HG02943 (cell line): ENCODE measurements at regions not wholly inside any gene's neighbourhood (a gene's known extent, or its start where the extent isn't known, plus 50 kb on each side); places are given as distances from the start of the nearest gene placed in this dataset.
"Not testable (repeated sequence)": the region's sequence is repeated elsewhere in the genome, so short reads cannot be mapped to it uniquely, and the experiment has no call there.

ENCODE experiments used
- ATAC-seq: cut with Tn5 transposase; IDR thresholded peaks from one replicate; pipeline ENCODE4 v1.9.1; 2021; ENCODE audit warnings: mild to moderate bottlenecking, low read depth, moderate library complexity; ENCODE audit not compliant: unreplicated experiment

DNA sequence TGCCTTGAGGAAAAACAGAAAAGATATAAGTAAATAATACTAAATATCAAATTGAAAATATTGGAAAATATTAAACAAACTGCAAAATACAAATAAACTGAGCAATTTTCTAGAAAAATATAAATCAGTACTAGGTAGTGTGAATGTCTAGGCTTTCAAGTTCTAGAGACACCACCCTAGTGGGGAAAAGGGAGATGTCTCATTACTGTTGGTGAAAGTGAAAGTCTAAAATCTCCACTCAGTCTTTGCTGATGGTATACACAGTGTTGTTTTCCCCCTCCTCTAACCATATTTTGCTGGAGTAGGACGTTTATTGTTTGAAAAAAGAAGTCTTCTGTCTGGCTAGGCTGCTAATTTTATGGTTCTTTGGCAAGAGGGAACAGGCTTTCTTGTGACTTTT lies 1368.9 kb downstream of the OTOL1 start:
- ATAC-seq, result no peak

DNA sequence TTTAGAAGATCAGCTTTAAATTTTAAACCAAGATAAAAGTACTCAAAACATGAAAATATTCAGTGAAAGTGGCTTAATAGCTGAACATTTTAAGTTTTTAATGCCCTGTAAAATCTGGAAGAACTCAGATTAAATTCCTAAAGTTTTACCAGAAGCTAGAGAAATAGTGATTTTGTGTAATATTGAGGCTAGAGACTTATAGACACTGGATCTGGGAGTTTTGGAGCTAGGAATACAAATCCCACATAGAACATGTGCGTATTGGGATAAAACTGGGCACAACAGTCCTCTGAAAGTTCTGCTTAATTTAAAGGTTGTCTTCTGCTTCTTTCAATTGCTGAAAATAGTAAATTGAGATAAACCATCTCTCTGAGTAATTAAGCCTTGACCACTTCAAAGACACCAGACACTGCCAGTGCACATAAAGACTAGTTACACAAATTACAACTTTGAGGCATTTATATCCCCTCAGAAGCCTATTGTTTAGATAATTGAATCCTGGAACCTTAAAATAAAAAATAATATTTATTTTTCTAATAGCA lies 1382.5 kb downstream of the OTOL1 start:
- ATAC-seq, result no peak

DNA sequence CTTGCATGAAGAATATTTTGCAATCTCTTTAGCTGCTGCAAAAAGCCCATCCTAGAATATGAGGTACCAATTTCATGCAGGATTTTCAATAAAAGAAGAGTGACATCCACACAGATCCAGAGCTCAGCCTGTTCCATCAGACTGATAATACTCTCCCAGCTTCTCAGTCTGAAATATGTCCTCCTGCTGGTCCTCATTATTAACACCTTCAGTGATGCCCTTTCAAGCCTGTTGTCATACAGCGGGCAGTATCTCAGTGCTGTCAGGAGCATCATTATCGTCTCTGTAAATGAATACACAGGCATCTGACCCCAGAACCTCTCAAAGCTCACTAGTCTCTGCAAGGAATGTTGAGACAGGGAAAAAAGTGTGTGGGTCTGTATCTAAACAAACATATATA lies 1387.8 kb downstream of the OTOL1 start:
- ATAC-seq, result no peak

DNA sequence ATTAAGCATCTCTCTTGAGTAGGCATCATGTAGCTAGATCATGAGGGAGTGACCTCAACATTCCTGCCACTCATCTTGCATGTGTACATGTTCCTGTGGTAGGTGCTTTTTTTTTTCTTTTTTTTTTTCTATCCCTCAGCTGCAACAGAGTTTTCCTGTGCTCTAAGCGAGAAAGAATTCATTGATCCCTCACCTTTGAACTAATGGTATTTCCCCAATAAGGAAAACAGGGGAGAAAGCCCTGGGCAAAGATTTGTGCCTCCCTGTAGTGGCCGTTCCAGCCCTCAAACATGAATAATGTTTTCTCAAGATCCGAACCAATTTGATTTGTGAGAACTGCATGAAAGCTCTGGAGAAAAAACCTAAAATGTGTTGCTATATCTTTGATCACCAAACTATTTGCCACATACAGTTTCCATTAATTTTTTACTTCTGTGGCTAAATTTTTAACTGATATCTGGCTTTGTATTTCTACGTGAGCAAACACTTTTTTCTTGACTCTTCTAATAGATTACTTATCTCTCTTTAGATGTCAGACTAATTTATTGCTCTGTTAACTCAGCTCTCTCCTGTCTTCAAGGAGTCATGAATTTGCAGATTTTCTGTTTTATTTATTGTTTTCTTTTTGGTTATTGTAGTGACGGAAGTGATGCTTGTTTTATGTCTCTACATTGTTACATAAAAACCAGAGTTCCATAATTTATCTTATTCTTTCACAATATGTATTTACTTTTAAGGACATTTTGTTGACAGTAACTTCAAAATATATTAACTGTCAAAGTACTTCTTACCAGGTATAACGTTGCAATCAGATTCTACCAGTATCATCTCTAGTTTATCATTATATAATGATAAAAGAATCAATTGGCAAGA lies 1396.5 kb downstream of the OTOL1 start:
- ATAC-seq, result no peak

DNA sequence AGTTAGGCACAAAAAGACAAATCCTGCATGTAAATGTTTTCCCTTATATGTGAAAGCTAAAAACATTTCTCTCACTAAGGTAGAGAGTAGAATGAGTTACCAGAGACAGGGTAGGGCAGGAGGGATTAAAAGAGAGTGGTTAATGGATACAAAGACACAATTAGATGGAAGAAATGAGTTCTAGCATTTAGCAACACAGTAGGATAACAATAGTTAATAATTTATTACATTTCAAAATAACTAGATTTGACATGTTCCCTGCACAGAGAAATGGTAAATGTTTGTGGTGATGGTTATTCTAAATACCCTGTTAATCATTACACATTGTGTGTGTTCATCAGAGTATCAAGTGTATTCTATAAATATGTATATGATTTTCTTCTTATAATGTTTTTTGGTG lies 1400.7 kb downstream of the OTOL1 start:
- ATAC-seq, result no peak

DNA sequence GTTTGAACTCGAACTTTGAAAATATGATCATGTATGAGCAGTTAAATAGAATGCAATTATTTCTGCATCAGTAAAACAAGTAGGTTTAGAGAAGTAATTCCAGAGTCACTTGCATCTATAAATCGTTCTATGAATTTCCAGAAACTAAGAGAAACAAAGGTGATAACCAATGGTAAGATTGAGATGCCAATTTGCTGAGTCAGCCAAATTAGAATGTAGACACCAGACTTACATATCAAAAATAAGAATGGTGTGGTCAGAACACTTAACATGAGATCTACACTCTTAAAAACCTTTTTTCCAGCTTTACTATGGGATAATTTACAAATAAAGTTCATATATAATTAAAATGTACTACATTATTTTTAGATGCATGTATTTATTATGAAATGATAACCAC lies 1435.9 kb downstream of the OTOL1 start:
- no peak for ATAC-seq

DNA sequence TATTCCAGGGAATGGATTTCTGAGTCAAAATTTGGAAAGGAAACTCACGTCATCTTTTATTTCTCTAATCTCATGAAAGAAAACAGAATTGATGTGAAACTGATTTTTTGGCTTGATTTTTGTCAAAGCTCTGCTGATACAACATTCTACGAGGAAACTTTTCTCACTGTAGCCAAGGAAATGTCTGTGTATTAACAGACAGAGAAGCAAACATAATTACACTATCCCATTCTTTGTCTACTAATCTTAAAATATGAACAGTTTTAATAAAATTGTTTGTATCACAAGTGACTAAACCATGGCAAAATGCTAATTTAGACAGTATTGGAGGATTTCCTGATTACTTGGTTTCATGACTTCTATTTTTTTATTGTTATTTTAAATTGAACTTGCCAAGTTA lies 1437.0 kb downstream of the OTOL1 start:
- no peak for ATAC-seq

DNA sequence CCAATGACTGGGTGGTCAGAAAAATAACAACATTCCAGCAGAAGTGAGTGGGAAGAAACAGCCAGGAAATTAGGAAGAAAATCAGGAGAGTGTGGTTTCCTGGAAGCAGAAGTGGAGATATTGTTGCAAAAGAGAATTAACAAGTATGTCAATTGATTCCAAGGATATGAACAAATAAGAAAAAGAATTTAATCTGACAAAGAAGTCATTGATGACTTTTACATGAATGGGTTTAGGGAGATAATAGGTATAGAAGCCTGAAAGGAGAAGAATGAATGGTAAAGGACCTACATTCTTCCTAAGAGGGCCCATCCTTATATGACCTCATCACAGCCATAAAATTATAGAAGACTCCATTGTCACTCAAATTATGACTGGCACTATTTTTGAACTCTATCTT lies 1440.1 kb downstream of the OTOL1 start:
- no peak for ATAC-seq

DNA sequence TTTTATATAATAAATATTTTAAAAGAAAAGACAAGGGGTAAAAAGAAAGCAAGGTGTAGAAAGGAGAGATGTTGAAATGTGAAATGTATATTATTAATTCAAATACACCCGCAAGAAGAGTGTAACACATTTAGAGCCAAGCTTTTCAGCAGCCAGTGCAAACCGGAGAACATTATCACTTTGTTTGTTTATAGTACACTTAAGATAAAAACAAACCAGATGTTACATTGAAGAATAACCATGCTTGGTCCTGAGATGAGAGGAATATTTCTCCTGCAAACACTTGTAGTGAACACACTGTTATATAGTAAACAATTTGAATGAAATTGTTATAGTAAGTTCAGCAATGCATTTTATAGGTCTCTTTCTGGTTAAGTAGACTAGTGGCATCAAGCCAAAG lies 1441.5 kb downstream of the OTOL1 start:
- no peak for ATAC-seq

DNA sequence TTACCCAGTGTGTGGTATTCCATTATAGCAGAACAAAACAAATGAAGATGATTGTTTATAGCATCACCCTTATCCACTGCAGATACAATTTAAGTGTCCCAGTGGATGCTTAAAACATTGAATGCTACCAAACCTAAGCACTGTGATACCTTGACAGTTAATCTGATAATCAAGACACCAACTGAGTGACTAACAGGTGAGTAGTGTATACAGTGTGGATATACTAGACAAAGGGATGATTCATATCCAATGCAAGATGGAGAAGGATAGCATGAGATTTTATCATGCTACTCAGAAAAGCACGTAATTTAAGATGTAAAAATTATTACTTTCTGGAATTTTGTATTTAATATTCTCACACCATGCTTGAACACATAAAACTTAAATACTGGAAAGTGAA lies 1449.0 kb downstream of the OTOL1 start:
- no peak for ATAC-seq

DNA sequence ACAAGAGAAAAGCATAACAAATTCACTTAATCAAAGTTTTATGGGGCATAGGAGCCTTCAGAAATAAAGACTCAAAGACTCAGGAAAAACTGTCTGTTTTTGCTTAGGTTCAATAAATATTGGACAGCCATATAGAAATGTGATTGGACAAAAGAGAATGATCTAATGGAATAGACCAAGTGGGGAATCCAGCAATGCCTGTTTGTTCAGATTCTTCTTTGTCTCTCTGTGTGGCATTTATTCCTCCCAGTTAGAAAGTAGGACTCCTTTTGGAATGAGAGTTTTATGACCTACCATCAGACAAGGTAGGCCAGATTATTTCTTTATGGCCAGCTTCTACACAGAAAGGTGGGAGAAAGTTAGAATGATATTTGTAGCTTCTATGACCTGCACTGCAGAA lies 1460.1 kb downstream of the OTOL1 start:
- no peak for ATAC-seq

DNA sequence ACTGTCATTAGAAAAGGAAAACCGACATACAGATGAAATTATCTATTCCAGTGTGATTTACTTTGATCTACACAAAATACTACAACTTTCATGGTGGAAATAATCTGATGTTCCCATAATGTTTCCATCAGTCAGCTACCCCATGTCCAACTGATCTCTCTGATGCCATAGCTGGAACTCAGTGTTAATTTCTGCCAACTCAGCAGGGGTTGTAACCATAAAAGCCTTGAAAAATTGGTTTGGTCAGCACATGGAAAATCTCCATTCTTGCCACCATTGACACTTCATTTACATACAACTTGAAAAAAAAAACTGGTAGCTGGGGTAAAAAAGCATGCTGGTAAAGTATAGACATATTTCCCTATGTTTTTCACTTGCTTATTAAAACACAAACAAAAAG lies 1463.7 kb downstream of the OTOL1 start:
- no peak for ATAC-seq

DNA sequence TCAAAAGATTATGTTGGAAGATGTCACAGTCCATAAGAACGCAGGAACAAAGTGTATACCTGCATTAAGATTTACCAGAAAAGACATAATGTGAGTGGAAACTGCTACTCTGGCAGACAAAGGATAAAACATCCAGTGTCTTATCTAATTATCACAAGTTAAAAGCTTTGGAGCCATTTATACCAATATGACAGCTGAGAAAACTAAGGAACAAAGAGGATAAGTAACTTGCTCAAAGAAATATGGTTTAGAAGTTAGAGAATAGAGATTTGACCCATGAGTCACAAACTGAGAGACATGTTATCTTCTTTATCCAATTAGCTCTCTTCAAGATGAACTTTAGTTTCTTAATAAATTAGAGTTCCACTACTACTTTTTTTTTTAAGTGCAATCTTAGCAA lies 1473.7 kb downstream of the OTOL1 start:
- ATAC-seq, result no peak

DNA sequence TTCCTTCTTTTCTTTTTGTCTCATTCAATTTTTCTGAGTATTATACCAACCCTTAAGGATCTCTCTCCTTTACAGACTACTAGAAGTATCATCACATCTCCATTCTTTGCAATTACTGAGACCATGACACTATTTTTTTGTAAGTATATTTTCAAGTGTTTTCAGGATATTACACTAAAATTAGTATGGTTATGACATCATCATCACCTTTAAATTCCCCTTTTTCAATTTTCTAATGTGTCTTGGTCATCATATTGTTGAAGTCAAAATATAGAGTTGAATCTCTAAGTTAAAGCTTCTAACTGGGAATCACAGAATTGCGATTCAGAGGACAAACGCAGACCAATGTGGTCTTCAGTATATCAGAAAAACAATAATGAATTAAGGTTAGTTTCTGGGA lies 1475.1 kb downstream of the OTOL1 start:
- no peak for ATAC-seq

DNA sequence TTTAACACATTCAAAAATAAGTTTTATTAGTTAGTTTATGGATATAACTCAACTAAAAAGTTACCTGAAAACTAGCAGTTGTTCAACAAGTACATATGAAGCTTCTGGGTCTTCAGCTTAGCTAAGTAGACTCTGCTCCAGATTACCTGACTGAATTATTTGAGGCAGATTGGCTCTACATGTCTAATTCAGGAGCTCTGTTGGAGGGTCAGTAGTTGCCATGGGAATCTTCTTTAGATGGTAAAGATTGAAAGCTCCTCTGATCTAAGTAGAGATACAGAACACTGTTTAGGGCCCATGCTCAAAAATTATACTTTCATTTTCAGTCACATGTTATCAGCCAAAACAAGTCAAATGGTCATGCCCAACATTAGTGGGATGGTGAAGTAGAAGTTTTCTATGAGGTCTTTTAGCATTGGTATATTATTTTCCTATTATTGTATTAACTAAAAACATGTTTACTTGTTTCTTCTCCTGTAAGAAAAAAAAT lies 1476.9 kb downstream of the OTOL1 start:
- ATAC-seq, result no peak

DNA sequence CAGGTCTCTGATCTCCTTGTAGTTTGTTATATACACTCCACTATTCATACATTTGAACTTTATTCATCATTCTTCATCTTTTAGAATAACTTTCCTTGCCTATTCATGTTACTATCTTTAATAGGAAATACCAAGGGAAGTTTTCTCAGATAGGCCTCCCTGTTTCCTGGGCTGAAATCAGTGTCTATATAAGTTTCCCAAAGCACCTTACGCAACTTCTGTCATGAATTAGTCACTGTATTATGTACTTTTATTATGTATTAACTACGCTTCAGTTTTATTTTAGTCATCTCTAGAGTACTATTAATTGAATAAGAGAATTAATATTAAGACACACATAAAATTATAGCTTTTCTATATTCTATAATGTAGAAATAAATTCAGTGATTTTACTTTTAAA lies 1481.5 kb downstream of the OTOL1 start:
- no peak for ATAC-seq

DNA sequence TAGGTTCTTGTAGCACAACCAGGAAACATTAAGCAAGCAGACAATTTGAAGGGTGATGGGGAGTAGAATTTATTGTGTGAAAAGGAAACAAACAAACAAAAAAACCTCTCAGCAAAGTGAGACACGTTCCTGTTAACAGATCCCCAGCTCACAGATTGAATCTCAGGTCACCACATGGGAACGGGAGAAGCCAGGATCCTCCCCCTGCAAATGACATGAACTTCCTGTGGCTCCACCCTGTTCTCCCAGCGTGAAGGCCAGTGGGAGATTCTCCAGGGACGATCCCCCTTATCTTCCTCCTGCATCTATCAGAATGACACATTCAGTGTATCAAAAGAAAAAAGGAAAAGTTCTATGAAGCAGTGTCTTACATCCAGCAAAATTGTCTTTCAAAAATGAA lies 1488.1 kb downstream of the OTOL1 start:
- ATAC-seq, result no peak

DNA sequence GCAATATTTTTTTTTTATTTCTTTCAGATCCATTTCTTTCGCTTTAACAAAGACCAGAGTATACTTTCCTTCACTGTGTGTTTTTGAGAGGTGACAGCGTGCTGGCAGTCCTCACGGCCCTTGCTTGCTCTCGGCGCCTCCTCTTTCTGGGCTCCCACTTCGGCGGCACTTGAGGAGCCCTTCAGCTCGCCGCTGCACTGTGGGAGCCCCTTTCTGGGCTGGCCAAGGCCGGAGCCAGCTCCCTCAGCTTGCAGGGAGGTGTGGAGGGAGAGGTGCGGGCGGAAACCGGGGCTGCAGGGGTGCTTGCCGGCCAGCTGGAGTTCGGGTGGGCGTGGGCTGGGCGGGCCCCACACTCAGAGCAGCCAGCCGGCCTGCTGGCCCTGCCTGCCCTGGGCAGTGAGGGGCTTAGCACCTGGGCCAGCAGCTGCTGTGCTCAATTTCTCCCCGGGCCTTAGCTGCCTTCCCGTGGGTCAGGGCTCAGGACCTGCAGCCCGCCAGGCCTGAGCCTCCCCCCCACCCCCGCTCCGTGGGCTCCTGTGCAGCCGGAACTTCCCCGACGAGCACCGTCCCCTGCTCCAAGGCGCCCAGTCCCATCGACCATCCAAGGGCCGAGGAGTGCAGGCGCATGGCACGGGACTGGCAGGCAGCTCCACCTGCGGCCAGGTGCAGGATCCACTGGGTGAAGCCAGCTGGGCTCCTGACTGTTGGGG lies 1490.6 kb downstream of the OTOL1 start:
- ATAC-seq, result not testable (repeated sequence)

DNA sequence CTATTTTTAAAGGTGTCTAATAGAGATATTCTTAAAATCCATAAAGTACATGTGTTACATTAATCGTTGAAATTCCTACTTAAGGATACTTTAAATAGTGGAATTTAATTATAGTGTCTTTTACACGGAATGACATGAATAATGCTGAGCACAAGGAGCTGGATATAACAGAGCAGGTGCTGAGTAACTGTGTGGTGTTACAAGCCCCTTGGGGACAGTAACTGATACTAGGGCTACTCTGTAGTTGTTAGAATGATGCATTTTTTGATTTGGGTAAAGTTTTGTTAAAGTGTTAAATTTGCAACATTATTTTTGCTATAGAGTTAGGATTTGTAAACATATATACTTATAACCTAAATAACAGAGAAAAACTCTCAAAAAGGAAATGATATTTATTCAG lies 1496.1 kb downstream of the OTOL1 start:
- ATAC-seq, result no peak

DNA sequence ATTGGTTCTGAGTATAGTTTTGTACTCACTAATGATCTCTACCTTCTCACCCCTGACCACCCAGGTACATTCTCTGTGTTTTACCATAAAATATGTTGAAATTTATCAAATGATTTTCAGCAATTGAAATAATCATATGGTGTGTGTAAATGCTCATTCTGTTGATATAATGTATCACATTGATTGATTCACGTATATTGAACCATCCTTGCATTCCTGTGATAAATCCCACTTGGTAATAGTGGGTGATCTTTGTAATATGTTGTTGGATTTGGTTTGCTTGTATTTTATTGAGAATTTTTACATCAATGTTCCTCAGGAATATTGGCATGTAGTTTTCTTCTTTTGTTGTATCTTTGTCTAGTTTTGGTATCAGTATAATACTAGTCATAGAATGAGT lies 1497.6 kb downstream of the OTOL1 start:
- no peak for ATAC-seq

DNA sequence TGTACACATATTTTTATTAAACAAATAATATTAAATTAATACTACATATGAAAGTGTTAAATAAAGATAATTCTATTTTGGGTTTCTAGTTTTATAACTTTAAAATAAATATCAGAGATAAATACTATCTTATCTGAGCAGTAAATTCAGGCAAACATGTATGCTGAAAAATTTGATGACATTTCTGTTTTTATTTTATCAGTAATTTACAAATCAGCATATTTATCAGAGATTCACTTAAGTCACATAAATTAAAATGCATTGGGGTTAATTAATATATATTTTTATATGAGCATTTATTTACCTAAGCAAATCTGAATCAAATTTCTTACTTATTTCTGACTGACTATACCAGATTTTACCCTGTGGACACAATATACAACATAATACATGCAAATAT lies 1499.8 kb downstream of the OTOL1 start:
- ATAC-seq, result no peak

DNA sequence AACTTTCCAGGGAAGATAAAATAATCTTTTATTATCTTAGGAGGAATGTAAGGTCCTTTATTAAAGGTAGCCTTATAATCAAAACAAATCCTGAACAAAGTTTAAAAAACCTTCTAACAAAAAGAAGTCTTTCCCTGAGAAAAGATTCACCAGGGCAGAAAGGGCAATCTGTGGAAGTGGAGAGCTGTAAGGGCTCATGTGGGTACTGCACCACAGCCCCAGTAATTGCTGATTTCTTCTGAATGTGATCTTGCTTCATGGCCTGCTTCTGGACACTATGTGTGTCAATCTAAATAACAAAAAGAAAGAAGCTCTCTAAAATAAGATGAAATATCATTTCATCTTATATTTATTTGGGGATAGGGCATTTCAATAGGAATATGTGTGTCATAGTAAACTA lies 1501.6 kb downstream of the OTOL1 start:
- no peak for ATAC-seq
